Rectal smooth muscle tissue (tissue), 1 donor: ENCODE measurements at regions not wholly inside any gene's neighbourhood (a gene's known extent, or its start where the extent isn't known, plus 50 kb on each side); places are given as distances from the start of the nearest gene placed in this dataset.
"Not testable (repeated sequence)": the region's sequence is repeated elsewhere in the genome, so short reads cannot be mapped to it uniquely, and the experiment has no call there.

Source experiments
- H3K27ac ChIP-seq: one replicate; pipeline ENCODE4 v1.7.0; 2013; ENCODE audit warnings: low read depth, low read length, inconsistent platforms
- H3K27me3 ChIP-seq: one replicate; pipeline ENCODE4 v1.7.0; 2013; ENCODE audit warnings: low read length; ENCODE audit not compliant: control insufficient read depth, insufficient read depth
- H3K36me3 ChIP-seq: one replicate; pipeline ENCODE4 v1.7.0; 2013; ENCODE audit warnings: low read length; ENCODE audit not compliant: control insufficient read depth, insufficient read depth
- H3K4me1 ChIP-seq: one replicate; pipeline ENCODE4 v1.7.0; 2013; ENCODE audit warnings: low read length; ENCODE audit not compliant: control insufficient read depth, insufficient read depth
- H3K4me3 ChIP-seq: one replicate; pipeline ENCODE4 v1.7.0; 2013; ENCODE audit warnings: low read length
- H3K9ac ChIP-seq: one replicate; pipeline ENCODE4 v1.7.0; 2013; ENCODE audit warnings: low read length

GRCh38 chr7:69540287-69540686, 58.0 kb upstream of the AUTS2 start:
- no peaks in the 10 kb centered on the region for H3K4me1 ChIP-seq
- no peaks in the 10 kb centered on the region for H3K27me3 ChIP-seq
- H3K4me3 ChIP-seq, result no peak overlapping the region
- H3K27ac ChIP-seq, result no peak overlapping the region
- no peak overlapping the region for H3K9ac ChIP-seq
- no peaks in the 10 kb centered on the region for H3K36me3 ChIP-seq

- H3K36me3 ChIP-seq, H3K4me3 ChIP-seq, H3K27me3 ChIP-seq, H3K4me1 ChIP-seq, H3K9ac ChIP-seq, H3K27ac ChIP-seq: not testable (repeated sequence)
Observed at GRCh38 chr7:69541779-69542432, 56.4 kb upstream of the AUTS2 start.

GRCh38 chr7:69545175-69545574, 53.1 kb upstream of the AUTS2 start:
- H3K27ac ChIP-seq, result no peak overlapping the region
- H3K4me3 ChIP-seq, result no peak overlapping the region
- no peak overlapping the region for H3K9ac ChIP-seq
- H3K36me3 ChIP-seq, result no peaks in the 10 kb centered on the region
- no peaks in the 10 kb centered on the region for H3K27me3 ChIP-seq
- H3K4me1 ChIP-seq, result no peaks in the 10 kb centered on the region
